SK-N-SH treated with all-trans-retinoic acid at 6 μM for 48 hours (cell line): ENCODE measurements at regions not wholly inside any gene's neighbourhood (a gene's known extent, or its start where the extent isn't known, plus 50 kb on each side); places are given as distances from the start of the nearest gene placed in this dataset.

Experiments used
- ATAC-seq: fragments of 200-7000 bp; cut with Tn5 transposase; 3 replicates; pipeline ENCODE4 v1.9.1; 2020; ENCODE audit warnings: mild to moderate bottlenecking, moderate library complexity
- ARNTL ChIP-seq: fragments of 450-650 bp; formaldehyde crosslinking; IDR thresholded peaks from 2 replicates; pipeline ENCODE4 v1.5.0; 2020; ENCODE audit warnings: low read depth, mild to moderate bottlenecking, moderate library complexity, borderline replicate concordance
- CREB5 ChIP-seq: fragments of 250-450 bp; sonication (Bioruptor Pico); IDR thresholded peaks from 2 replicates; pipeline ENCODE4 v1.5.1; 2020; ENCODE audit warnings: low read depth, mild to moderate bottlenecking, moderate library complexity
- CSDC2 ChIP-seq: fragments of 250-450 bp; sonication (Bioruptor Pico); IDR thresholded peaks from 2 replicates; pipeline ENCODE4 v1.5.0; 2020; ENCODE audit warnings: mild to moderate bottlenecking, moderate library complexity
- ESRRG ChIP-seq: fragments of 250-450 bp; sonication (Bioruptor Pico); IDR thresholded peaks from 2 replicates; pipeline ENCODE4 v1.6.1; 2021; ENCODE audit warnings: mild to moderate bottlenecking
- GLIS3 ChIP-seq: fragments of 250-450 bp; sonication (Bioruptor Pico); IDR thresholded peaks from 2 replicates; pipeline ENCODE4 v1.5.0; 2020; ENCODE audit warnings: mild to moderate bottlenecking, moderate library complexity
- ISL1 ChIP-seq: fragments of 250-450 bp; sonication (Bioruptor Pico); IDR thresholded peaks from 2 replicates; pipeline ENCODE4 v2.1.2; 2022; ENCODE audit warnings: mild to moderate bottlenecking, moderate library complexity
- PATZ1 ChIP-seq: fragments of 250-450 bp; sonication (Bioruptor Pico); IDR thresholded peaks from 2 replicates; pipeline ENCODE4 v1.8.0; 2020; ENCODE audit warnings: mild to moderate bottlenecking, moderate library complexity, borderline replicate concordance
- POU6F1 ChIP-seq: fragments of 250-450 bp; sonication (Bioruptor Pico); IDR thresholded peaks from 2 replicates; pipeline ENCODE4 v1.8.0; 2021; ENCODE audit warnings: low read depth, mild to moderate bottlenecking, moderate library complexity, borderline replicate concordance
- RARB ChIP-seq: fragments of 250-450 bp; sonication (Bioruptor Pico); IDR thresholded peaks from 2 replicates; pipeline ENCODE4 v1.8.0; 2021; ENCODE audit warnings: mild to moderate bottlenecking, moderate library complexity
- SNAI2 ChIP-seq: fragments of 250-450 bp; sonication (Bioruptor Pico); IDR thresholded peaks from 2 replicates; pipeline ENCODE4 v1.5.0; 2020; ENCODE audit warnings: mild to moderate bottlenecking, moderate library complexity
- TCF4 ChIP-seq: fragments of 250-450 bp; sonication (Bioruptor Pico); IDR thresholded peaks from 2 replicates; pipeline ENCODE4 v1.8.0; 2021; ENCODE audit warnings: mild to moderate bottlenecking, moderate library complexity, borderline replicate concordance
- TOX ChIP-seq: fragments of 250-450 bp; sonication (Bioruptor Pico); IDR thresholded peaks from 2 replicates; pipeline ENCODE4 v1.8.0; 2021; ENCODE audit warnings: mild to moderate bottlenecking, moderate library complexity, borderline replicate concordance
- ZC3H10 ChIP-seq: fragments of 250-450 bp; sonication (Bioruptor Pico); IDR thresholded peaks from 2 replicates; pipeline ENCODE4 v1.5.1; 2021; ENCODE audit warnings: mild to moderate bottlenecking, moderate library complexity
- ZFP3 ChIP-seq: fragments of 250-450 bp; sonication (Bioruptor Pico); IDR thresholded peaks from 2 replicates; pipeline ENCODE4 v1.5.0; 2020; ENCODE audit warnings: mild to moderate bottlenecking, moderate library complexity
- ZFP30 ChIP-seq: fragments of 450-650 bp; formaldehyde crosslinking; IDR thresholded peaks from 2 replicates; pipeline ENCODE4 v1.5.0; 2022; ENCODE audit warnings: mild to moderate bottlenecking, moderate library complexity
- ZNF565 ChIP-seq: fragments of 450-650 bp; formaldehyde crosslinking; conservative IDR thresholded peaks from 2 replicates; pipeline ENCODE4 v1.5.0; 2020; ENCODE audit warnings: low read depth, mild to moderate bottlenecking, moderate library complexity
- ZNF70 ChIP-seq: fragments of 450-650 bp; formaldehyde crosslinking; IDR thresholded peaks from 2 replicates; pipeline ENCODE4 v1.5.0; 2020; ENCODE audit warnings: mild to moderate bottlenecking, moderate library complexity
- TF ChIP-seq, protein P1 (sequence below): fragments of 250-450 bp; sonication (Bioruptor Pico); IDR thresholded peaks from 2 replicates; pipeline ENCODE4 v1.5.0; 2020; ENCODE audit warnings: mild to moderate bottlenecking, moderate library complexity

DNA sequence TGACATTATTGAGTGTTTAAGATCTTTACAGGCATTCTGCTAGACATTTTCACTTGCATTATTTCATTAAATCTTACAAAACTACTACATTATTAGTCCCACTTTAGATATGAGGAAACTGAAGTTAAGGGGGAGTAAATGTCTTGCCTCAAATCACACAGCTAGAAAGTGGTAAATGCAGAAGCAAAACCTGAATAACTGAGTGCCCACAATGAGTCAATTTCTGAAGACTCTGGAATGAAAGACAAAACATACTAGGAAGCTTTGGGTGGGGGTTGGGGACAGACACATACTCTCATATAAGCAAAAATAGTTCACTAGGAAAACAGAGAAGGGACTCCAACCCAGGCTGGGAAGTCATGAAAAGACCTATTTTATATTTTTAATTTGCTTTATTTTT, 214.4 kb upstream of the LRATD1 start:
- TF ChIP-seq CSDC2 (CRISPR knock-in tag) (no peak), TOX (CRISPR knock-in tag) (no peak), RARB (CRISPR knock-in tag) (no peak)
- ATAC-seq = no peak

- TF ChIP-seq ZC3H10 (CRISPR knock-in tag) (no peak), TCF4 (CRISPR knock-in tag) (no peak)
Observed at GRCh38 chr2:14420851-14421250, 211.7 kb upstream of the LRATD1 start.

GRCh38 chr2:14422426-14422825, 210.1 kb upstream of the LRATD1 start:
- ATAC-seq = no peak

More at GRCh38 chr2:14420851-14421250, 211.7 kb upstream of the LRATD1 start:
- no peak for ATAC-seq

GRCh38 chr2:14423145-14423906, 209.2 kb upstream of the LRATD1 start:
- TF ChIP-seq GLIS3 (CRISPR knock-in tag) = no peak
- no peak for TF ChIP-seq ISL1 (CRISPR knock-in tag)
- no peak for TF ChIP-seq ZNF565 (CRISPR knock-in tag)
- no peak for TF ChIP-seq ARNTL
- no peak for TF ChIP-seq CREB5
- TF ChIP-seq, protein P1, sequence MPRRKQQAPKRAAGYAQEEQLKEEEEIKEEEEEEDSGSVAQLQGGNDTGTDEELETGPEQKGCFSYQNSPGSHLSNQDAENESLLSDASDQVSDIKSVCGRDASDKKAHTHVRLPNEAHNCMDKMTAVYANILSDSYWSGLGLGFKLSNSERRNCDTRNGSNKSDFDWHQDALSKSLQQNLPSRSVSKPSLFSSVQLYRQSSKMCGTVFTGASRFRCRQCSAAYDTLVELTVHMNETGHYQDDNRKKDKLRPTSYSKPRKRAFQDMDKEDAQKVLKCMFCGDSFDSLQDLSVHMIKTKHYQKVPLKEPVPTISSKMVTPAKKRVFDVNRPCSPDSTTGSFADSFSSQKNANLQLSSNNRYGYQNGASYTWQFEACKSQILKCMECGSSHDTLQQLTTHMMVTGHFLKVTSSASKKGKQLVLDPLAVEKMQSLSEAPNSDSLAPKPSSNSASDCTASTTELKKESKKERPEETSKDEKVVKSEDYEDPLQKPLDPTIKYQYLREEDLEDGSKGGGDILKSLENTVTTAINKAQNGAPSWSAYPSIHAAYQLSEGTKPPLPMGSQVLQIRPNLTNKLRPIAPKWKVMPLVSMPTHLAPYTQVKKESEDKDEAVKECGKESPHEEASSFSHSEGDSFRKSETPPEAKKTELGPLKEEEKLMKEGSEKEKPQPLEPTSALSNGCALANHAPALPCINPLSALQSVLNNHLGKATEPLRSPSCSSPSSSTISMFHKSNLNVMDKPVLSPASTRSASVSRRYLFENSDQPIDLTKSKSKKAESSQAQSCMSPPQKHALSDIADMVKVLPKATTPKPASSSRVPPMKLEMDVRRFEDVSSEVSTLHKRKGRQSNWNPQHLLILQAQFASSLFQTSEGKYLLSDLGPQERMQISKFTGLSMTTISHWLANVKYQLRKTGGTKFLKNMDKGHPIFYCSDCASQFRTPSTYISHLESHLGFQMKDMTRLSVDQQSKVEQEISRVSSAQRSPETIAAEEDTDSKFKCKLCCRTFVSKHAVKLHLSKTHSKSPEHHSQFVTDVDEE (CRISPR knock-in tag) = no peak
- ATAC-seq = no peak

More at GRCh38 chr2:14422426-14422825, 210.1 kb upstream of the LRATD1 start:
- TF ChIP-seq ESRRG (CRISPR knock-in tag) (no peak), ISL1 (CRISPR knock-in tag) (no peak), SNAI2 (CRISPR knock-in tag) (no peak), POU6F1 (no peak), TOX (CRISPR knock-in tag) (no peak), ZFP3 (no peak), ZFP30 (CRISPR knock-in tag) (no peak), ZNF70 (CRISPR knock-in tag) (no peak)

DNA sequence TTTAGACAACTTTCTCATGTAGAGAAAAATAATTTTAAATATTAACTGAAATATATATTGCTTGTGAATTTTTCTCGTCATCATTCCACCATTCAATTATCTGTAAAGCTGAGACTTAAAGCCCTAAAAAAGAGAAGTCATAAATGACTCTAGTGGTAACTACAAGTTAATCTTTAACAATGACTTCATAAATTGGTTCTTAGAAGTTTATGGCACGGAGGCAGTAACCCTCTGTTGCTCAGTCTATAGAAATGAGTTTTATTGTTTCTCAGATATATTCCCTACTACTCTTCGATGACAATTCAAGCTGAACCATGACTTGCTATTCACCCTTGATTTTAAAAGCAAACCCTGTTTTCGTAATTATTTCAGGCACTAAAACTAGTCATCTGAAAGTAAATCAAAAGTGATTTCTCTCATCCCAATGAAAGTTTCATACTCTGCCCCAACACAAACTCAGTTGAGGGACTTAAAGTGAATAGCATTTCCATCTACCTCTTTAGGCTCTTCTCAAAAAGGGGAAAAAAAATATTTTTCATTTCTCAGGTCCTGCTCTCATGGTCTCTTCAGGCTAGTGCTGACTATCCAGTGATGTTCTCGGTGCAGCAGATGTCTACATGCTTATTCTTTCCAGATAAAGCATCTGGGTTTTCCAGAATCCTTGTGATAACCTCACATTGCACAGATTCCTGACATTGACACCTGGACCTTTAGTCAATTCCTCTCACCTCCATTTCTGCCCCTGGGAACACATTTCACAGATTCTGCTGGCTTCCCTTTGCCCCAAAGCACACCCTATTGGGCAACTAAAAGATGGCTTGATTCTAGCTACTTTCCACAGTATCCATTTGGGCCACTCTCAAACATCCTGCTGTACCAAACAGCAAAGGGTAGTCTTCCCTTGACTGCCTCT, 207.8 kb upstream of the LRATD1 start:
- TF ChIP-seq SNAI2 (CRISPR knock-in tag) = no peak
- TF ChIP-seq ZFP30 (CRISPR knock-in tag) = no peak
- TF ChIP-seq ZNF565 (CRISPR knock-in tag) = no peak
- TF ChIP-seq TCF4 (CRISPR knock-in tag) = no peak
- TF ChIP-seq ESRRG (CRISPR knock-in tag) = no peak
- TF ChIP-seq CREB5 = no peak
- no peak for TF ChIP-seq RARB (CRISPR knock-in tag)
- no peak for TF ChIP-seq CSDC2 (CRISPR knock-in tag)
- TF ChIP-seq ARNTL = no peak
- TF ChIP-seq ZC3H10 (CRISPR knock-in tag) = no peak
- TF ChIP-seq, protein P1 (CRISPR knock-in tag) = no peak
- TF ChIP-seq TOX (CRISPR knock-in tag) = no peak
- TF ChIP-seq PATZ1 = no peak
- no peak for ATAC-seq
